GM12874 (cell line): ENCODE measurements at regions not wholly inside any gene's neighbourhood (a gene's known extent, or its start where the extent isn't known, plus 50 kb on each side); places are given as distances from the start of the nearest gene placed in this dataset.

Experiments used
- CTCF ChIP-seq: IDR thresholded peaks from 2 replicates; pipeline ENCODE4 v1.5.1; 2011; ENCODE audit warnings: low read depth, mild to moderate bottlenecking, control low read depth, low read length, moderate library complexity; ENCODE audit not compliant: insufficient read depth

GRCh38 chr7:25580141-25580540, 351.9 kb upstream of the NPVF start:
- no peak for TF ChIP-seq CTCF

- TF ChIP-seq CTCF: no peak
These were observed 355.3 kb upstream of the NPVF start for GRCh38 chr7:25583621-25584020.

- no peak for TF ChIP-seq CTCF
These were observed 356.0 kb upstream of the NPVF start for GRCh38 chr7:25584112-25584938.

DNA sequence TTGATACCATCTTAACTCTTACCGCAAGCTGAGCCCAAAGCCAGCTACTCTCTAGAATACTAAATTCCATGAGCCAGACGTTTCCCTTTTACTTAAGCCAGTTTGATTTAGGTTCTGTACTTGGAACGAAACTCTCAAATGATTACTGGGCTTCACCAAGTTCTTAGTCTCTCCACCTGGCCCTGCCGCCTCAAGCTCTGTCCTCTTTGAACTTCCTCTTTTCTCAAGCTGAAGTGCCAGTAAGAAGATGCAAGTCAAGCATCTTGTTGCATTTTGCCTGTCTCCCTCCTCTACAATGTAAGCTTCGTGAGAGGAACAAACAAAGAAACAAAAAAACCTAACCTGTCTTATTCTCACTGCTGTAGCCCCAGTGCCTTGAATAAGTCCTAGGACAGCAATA, 358.2 kb upstream of the NPVF start:
- no peak for TF ChIP-seq CTCF

DNA sequence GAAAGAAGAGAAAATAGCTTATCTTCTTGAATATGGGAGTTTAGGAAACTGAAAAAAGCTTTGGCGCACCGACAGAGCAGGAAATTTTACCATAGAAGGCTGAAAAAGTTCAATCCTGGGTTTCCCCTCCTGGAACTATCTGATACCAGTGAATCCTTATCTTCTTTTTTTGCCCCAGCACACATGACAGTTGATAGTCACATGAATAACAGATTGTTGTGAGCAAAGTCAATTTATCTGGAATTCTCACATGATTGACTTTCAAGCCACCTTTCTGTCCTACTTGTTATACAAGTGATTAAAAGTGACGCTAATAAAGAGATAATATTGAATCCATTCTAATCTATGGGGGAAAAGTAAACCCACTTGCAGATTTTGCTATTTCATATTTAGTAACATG, 365.8 kb upstream of the NPVF start:
- TF ChIP-seq CTCF: no peak

DNA sequence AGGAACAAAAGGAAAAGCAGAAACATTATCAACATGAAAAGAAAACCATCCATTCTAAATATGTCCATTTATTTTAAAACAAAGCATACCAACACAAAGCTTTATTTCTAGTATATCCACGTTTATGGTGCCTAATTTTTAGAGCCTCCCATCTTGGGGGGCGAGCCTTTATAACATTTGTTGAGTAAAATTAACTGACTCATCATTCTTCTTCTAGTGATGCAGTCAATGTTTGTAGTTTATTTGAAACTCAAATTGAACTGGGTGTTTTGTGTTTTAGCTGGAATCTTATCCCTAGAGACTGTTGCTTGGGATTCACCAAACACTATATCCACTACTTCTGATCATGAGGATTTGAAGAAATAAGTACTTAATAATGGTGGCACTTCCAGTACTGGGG, 366.4 kb upstream of the NPVF start:
- TF ChIP-seq CTCF: no peak

DNA sequence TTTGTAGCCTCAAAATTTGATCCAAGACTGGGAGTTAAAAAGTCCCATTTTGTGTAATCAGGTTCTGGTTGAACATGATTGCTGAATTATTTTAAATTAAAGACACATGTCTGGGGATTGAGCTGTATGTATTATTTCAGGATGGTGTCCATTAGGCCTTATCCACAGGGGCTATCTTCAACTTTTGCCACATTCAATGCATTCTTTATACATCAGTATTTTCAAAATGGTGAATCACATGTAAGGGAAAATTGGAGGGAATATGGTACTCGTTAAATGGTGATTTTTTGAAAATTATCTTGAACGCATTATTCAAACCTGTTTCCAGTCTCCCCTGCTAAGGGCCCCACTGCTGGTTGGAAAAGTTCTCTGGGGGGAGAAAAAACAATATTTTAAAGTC, 367.7 kb upstream of the NPVF start:
- TF ChIP-seq CTCF: no peak
